ENCODE measurements at regions not wholly inside any gene's neighbourhood (a gene's known extent, or its start where the extent isn't known, plus 50 kb on each side); places are given as distances from the start of the nearest gene placed in this dataset.

DNA sequence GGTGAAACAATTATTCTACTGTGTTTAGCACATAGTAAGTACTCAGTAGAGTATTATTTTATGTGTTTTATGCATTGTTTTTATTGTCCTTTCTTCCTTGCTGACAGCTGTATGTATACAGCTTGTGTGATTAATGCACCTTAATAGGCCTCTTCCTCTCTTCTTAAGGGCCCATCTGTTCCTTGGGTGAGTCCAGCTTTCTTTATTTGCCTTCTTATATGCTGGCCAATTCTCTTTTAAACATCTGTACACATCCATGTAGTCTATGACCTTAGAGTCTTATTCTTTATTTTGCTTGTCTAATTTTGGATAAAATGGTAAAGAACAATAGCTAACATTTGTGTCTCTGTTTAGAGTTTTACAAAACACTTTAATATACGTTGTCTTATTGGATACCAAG is 333.7 kb upstream of the MEIS1 start:
- H2BK120ac ChIP-seq (ENCODE audit: low read depth, low read length): no peak overlapping the region
- in situ Hi-C loops (cut with MboI; ENCODE audit: low sequenced_read_pairs): no loop called here
- no TSS peak for BruUV-seq (replicated peaks)
- intact Hi-C loops (cut with micrococcal nuclease): no loop called here
- H3K4me1 ChIP-seq (ENCODE audit: control insufficient read depth, insufficient read depth, low read length): no peaks in the 10 kb centered on the region
- dilution Hi-C loops (cut with HindIII; ENCODE audit: low sequenced_read_pairs, unreplicated experiment): no loop called here
- no peak overlapping the region for H2AK9ac ChIP-seq (replicated peaks; ENCODE audit: low read depth, low read length, poor library complexity)
- H3K18ac ChIP-seq (ENCODE audit: low read depth, low read length): no peak overlapping the region
- no peaks in the 10 kb centered on the region for H3K27me3 ChIP-seq (ENCODE audit: control insufficient read depth, insufficient read depth, low read length)
- H2BK20ac ChIP-seq (ENCODE audit: low read depth, low read length): no peak overlapping the region
- no peak for ATAC-seq (ENCODE audit: low read depth)
- H4K8ac ChIP-seq (ENCODE audit: low read depth in 2 of 2, low read length in 2 of 2): no peak overlapping the region
- no peaks in the 10 kb centered on the region for H3K79me1 ChIP-seq (ENCODE audit: low read depth in 1 of 2, low read length in 2 of 2)
- H3K9ac ChIP-seq (ENCODE audit: low read depth, low read length): no peak overlapping the region
- no peak overlapping the region for H3K4me3 ChIP-seq (ENCODE audit: insufficient read depth, low read depth, low read length)
- H3K9me3 ChIP-seq (ENCODE audit: control insufficient read depth, insufficient read depth, low read length): no peaks in the 10 kb centered on the region
- TF ChIP-seq, protein P1, sequence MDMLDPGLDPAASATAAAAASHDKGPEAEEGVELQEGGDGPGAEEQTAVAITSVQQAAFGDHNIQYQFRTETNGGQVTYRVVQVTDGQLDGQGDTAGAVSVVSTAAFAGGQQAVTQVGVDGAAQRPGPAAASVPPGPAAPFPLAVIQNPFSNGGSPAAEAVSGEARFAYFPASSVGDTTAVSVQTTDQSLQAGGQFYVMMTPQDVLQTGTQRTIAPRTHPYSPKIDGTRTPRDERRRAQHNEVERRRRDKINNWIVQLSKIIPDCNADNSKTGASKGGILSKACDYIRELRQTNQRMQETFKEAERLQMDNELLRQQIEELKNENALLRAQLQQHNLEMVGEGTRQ (IDR thresholded peaks at IDR 0.05; ENCODE audit: low read depth, low read length): no peak
- no peak overlapping the region for H4K5ac ChIP-seq (ENCODE audit: low read depth, low read length)
- no CpG with 5 or more reads among the region's 1 CpG for WGBS, 2 experiments (ENCODE audit: extremely low coverage in 2 of 2, insufficient read length in 1 of 2)
- H3K56ac ChIP-seq (ENCODE audit: extremely low read depth, insufficient read depth, low read length): no peak overlapping the region
- no peak overlapping the region for H3K4me2 ChIP-seq (ENCODE audit: low read depth, low read length)
- no peak overlapping the region for H3K14ac ChIP-seq (replicated peaks; ENCODE audit: low read depth, low read length)
- CTCF ChIA-PET: no interaction called here
- H3K27ac ChIP-seq (ENCODE audit: insufficient read depth, low read length): no peak overlapping the region
- DNase-seq: no peak
- no peak overlapping the region for H3K4ac ChIP-seq (ENCODE audit: low read depth, low read length)
- no peaks in the 10 kb centered on the region for H4K20me1 ChIP-seq (ENCODE audit: insufficient read depth, low read length)
- no peak overlapping the region for H2BK5ac ChIP-seq (ENCODE audit: low read depth, low read length, poor library complexity, severe bottlenecking)
- POLR2A ChIA-PET (ENCODE audit: unreplicated experiment): no interaction called here
- H2BK15ac ChIP-seq (ENCODE audit: low read depth, low read length): no peak overlapping the region
- H2AK5ac ChIP-seq (ENCODE audit: low read depth, low read length): no peak overlapping the region
- H2AFZ ChIP-seq (replicated peaks; ENCODE audit: low read length, poor library complexity): no peak overlapping the region
- no peaks in the 10 kb centered on the region for H3K9me1 ChIP-seq (ENCODE audit: insufficient read depth, low read length)
- H4K91ac ChIP-seq (ENCODE audit: insufficient read depth, low read depth, low read length): no peak overlapping the region
- no peaks in the 10 kb centered on the region for H3K36me3 ChIP-seq (ENCODE audit: control insufficient read depth, insufficient read depth, low read length)
- H3K23ac ChIP-seq (ENCODE audit: low read depth, low read length): no peak overlapping the region

All from IMR-90 (cell line).